ENCODE measurements at regions not wholly inside any gene's neighbourhood (a gene's known extent, or its start where the extent isn't known, plus 50 kb on each side); places are given as distances from the start of the nearest gene placed in this dataset.

GRCh38 chr22:22420580-22420979, 88.0 kb downstream of the ZNF280B start:
- Histone ChIP-seq H3K79me2 (ENCODE audit: insufficient read depth, low read length) (no peaks in the 10 kb centered on the region), H4K20me1 (ENCODE audit: low read depth, low read length) (no peaks in the 10 kb centered on the region), H3F3A (ENCODE audit: insufficient read depth) (peaks cover 3% of the 10 kb centered on the region; the same call in 1 of the 2 replicates), H3K4me2 (ENCODE audit: low read depth, low read length, poor library complexity, severe bottlenecking) (no peak overlapping the region), H3K27me3 (ENCODE audit: low read length) (no peaks in the 10 kb centered on the region), H3K36me3 (ENCODE audit: low read length) (no peaks in the 10 kb centered on the region), H3K27ac (ENCODE audit: low read depth, low read length) (no peak overlapping the region), H2AFZ (ENCODE audit: low read depth, low read length, severe bottlenecking) (no peak overlapping the region), H3K4me3 (ENCODE audit: insufficient read depth, low read length, poor library complexity, severe bottlenecking) (no peak overlapping the region), H3K9ac (ENCODE audit: low read length) (no peak overlapping the region), H3K9me3 (ENCODE audit: insufficient read depth, low read length) (no peaks in the 10 kb centered on the region), H3K9me2 (replicated peaks; ENCODE audit: insufficient read depth, low read length) (no peaks in the 10 kb centered on the region)
- TF ChIP-seq, protein P1, sequence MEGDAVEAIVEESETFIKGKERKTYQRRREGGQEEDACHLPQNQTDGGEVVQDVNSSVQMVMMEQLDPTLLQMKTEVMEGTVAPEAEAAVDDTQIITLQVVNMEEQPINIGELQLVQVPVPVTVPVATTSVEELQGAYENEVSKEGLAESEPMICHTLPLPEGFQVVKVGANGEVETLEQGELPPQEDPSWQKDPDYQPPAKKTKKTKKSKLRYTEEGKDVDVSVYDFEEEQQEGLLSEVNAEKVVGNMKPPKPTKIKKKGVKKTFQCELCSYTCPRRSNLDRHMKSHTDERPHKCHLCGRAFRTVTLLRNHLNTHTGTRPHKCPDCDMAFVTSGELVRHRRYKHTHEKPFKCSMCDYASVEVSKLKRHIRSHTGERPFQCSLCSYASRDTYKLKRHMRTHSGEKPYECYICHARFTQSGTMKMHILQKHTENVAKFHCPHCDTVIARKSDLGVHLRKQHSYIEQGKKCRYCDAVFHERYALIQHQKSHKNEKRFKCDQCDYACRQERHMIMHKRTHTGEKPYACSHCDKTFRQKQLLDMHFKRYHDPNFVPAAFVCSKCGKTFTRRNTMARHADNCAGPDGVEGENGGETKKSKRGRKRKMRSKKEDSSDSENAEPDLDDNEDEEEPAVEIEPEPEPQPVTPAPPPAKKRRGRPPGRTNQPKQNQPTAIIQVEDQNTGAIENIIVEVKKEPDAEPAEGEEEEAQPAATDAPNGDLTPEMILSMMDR (IDR thresholded peaks at IDR 0.05; ENCODE audit: insufficient read depth, low read length, poor library complexity, severe bottlenecking): no peak
- no peak for TF ChIP-seq EZH2phosphoT487 (conservative IDR thresholded peaks at IDR 0.05; ENCODE audit: low read length)

GRCh38 chr22:22421392-22421791, 87.2 kb downstream of the ZNF280B start:
- no peak overlapping the region for H2AFZ ChIP-seq (ENCODE audit: low read depth, low read length, severe bottlenecking)
- no peak overlapping the region for H3K4me2 ChIP-seq (ENCODE audit: low read depth, low read length, poor library complexity, severe bottlenecking)
- no peak overlapping the region for H3K9ac ChIP-seq (ENCODE audit: low read length)
- peaks cover 3% of the 10 kb centered on the region; the same call in 1 of the 2 replicates for H3F3A ChIP-seq (ENCODE audit: insufficient read depth)
- no peaks in the 10 kb centered on the region for H4K20me1 ChIP-seq (ENCODE audit: low read depth, low read length)
- no peaks in the 10 kb centered on the region for H3K9me3 ChIP-seq (ENCODE audit: insufficient read depth, low read length)
- no peak overlapping the region for H3K4me3 ChIP-seq (ENCODE audit: insufficient read depth, low read length, poor library complexity, severe bottlenecking)
- TF ChIP-seq EZH2phosphoT487 (conservative IDR thresholded peaks at IDR 0.05; ENCODE audit: low read length): no peak
- TF ChIP-seq, protein P1 (IDR thresholded peaks at IDR 0.05; ENCODE audit: insufficient read depth, low read length, poor library complexity, severe bottlenecking): no peak
- H3K27me3 ChIP-seq (ENCODE audit: low read length): no peaks in the 10 kb centered on the region
- H3K79me2 ChIP-seq (ENCODE audit: insufficient read depth, low read length): no peaks in the 10 kb centered on the region
- H3K27ac ChIP-seq (ENCODE audit: low read depth, low read length): no peak overlapping the region
- H3K9me2 ChIP-seq (replicated peaks; ENCODE audit: insufficient read depth, low read length): no peaks in the 10 kb centered on the region
- H3K36me3 ChIP-seq (ENCODE audit: low read length): no peaks in the 10 kb centered on the region

DNA sequence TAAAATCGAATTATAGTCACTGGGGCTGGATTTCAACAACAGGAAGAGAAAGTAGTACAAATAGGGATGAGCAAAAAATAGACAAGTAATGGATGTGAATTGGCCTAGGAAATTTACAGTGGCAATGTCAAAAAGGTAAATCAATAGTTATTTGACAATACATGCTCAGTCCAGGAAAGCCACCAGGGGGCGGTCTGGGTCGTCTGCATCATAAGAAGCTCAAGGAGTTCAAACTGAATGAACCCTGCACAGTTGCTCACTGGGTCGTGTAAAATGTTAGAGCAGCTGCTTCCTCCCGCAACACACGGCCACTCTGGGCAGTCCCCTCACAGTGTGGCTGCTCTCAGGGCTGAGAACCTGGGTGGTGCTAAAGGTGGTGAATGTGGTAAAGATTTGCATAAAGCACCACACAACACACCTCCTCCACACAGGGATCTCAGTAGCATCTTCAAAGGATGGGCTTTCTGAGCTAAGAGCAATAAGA, 85.9 kb downstream of the ZNF280B start:
- no peak overlapping the region for H2AFZ ChIP-seq (ENCODE audit: low read depth, low read length, severe bottlenecking)
- H3K9ac ChIP-seq (ENCODE audit: low read length): no peak overlapping the region
- TF ChIP-seq EZH2phosphoT487 (conservative IDR thresholded peaks at IDR 0.05; ENCODE audit: low read length): no peak
- TF ChIP-seq, protein P1 (IDR thresholded peaks at IDR 0.05; ENCODE audit: insufficient read depth, low read length, poor library complexity, severe bottlenecking): peak; percentile 44
- H3K27me3 ChIP-seq (ENCODE audit: low read length): no peaks in the 10 kb centered on the region
- H3K36me3 ChIP-seq (ENCODE audit: low read length): no peaks in the 10 kb centered on the region
- H3F3A ChIP-seq (ENCODE audit: insufficient read depth): peaks cover 3% of the 10 kb centered on the region; the same call in 1 of the 2 replicates
- H3K79me2 ChIP-seq (ENCODE audit: insufficient read depth, low read length): no peaks in the 10 kb centered on the region
- no peaks in the 10 kb centered on the region for H4K20me1 ChIP-seq (ENCODE audit: low read depth, low read length)
- H3K4me3 ChIP-seq (ENCODE audit: insufficient read depth, low read length, poor library complexity, severe bottlenecking): no peak overlapping the region
- no peaks in the 10 kb centered on the region for H3K9me2 ChIP-seq (replicated peaks; ENCODE audit: insufficient read depth, low read length)
- H3K9me3 ChIP-seq (ENCODE audit: insufficient read depth, low read length): no peaks in the 10 kb centered on the region
- peak overlapping the region; percentile 54 for H3K4me2 ChIP-seq (ENCODE audit: low read depth, low read length, poor library complexity, severe bottlenecking)
- H3K27ac ChIP-seq (ENCODE audit: low read depth, low read length): peak overlapping the region; percentile 62; the same call in 1 of the 2 replicates
